Body of pancreas (tissue), 4 donors: ENCODE measurements at regions not wholly inside any gene's neighbourhood (a gene's known extent, or its start where the extent isn't known, plus 50 kb on each side); places are given as distances from the start of the nearest gene placed in this dataset.
"Not testable (repeated sequence)": the region's sequence is repeated elsewhere in the genome, so short reads cannot be mapped to it uniquely, and the experiment has no call there.

Experiments used
- ATAC-seq: fragments of 150-250 bp; one replicate; pipeline ENCODE4 v1.9.1; 2016
- DNase-seq, 4 donors: peaks; one replicate each; pipeline ENCODE4 v3.0.0-alpha.2; 2019
- H3K27ac ChIP-seq, 4 donors: fragments of 200-600 bp; sonication (generic); 1 replicate in 3 of 4; 2 replicates in 1 of 4; pipeline versions ENCODE4 v1.5.1 to v1.6.1; 2016 to 2019; ENCODE audit warnings: mild to moderate bottlenecking in 1 of 4, mixed read lengths in 1 of 4, moderate library complexity in 1 of 4
- H3K27me3 ChIP-seq, 2 donors: fragments of 200-600 bp; sonication (generic); one replicate each; pipeline ENCODE4 v1.6.0; 2016; ENCODE audit warnings: mild to moderate bottlenecking in 1 of 2
- H3K36me3 ChIP-seq, 2 donors: fragments of 200-600 bp; sonication (generic); replicated peaks in 1 of 2; 2 replicates each; pipeline ENCODE4 v1.5.1; 2016; ENCODE audit warnings: low read depth in 2 of 2; ENCODE audit not compliant: insufficient read depth in 1 of 2
- H3K4me1 ChIP-seq: fragments of 200-600 bp; sonication (generic); one replicate; pipeline ENCODE4 v1.6.0; 2016
- H3K4me3 ChIP-seq, 2 donors: fragments of 200-600 bp; sonication (generic); 1 replicate in 1 of 2; 2 replicates in 1 of 2; pipeline ENCODE4 v1.5.1; 2016 to 2019
- H3K9me3 ChIP-seq, 3 donors: fragments of 200-600 bp; sonication (generic); 1 replicate in 2 of 3; 2 replicates in 1 of 3; pipeline ENCODE4 v1.5.1; 2016
- POLR2A ChIP-seq, 3 donors: fragments of 450-650 bp; IDR thresholded peaks; one replicate each; pipeline ENCODE4 v1.6.1; 2016; ENCODE audit warnings: antibody characterized with exemption in 3 of 3, mild to moderate bottlenecking in 2 of 3
- WGBS, 2 donors: methylation state at CpG; one replicate each; pipeline ENCODE4 v1.1.5; 2017; 5-methylcytosine and 5-hydroxymethylcytosine counted together
- intact Hi-C: fragments of 100-400 bp; cut with DNase I; formaldehyde crosslinking; loops from one replicate; pipeline ENCODE4 v1.15.1; 2023
- TF ChIP-seq, protein P1 (sequence below), 7 experiments: fragments of 450-650 bp in 4 of 7; fragments of 200-600 bp in 3 of 7; sonication (generic) in 3 of 7; IDR thresholded peaks; one replicate each; pipeline ENCODE4 v1.5.1; 2016 to 2019; ENCODE audit warnings: antibody characterized with exemption in 7 of 7

- H3K4me3 ChIP-seq, result no peak overlapping the region
- H3K9me3 ChIP-seq, result no peaks in the 10 kb centered on the region
- DNase-seq (peak in 3 of 4 donors; percentile 18 to 20 (median 20)), ATAC-seq (no peak)
- no peaks in the 10 kb centered on the region for H3K4me1 ChIP-seq
- TF ChIP-seq POLR2A (IDR thresholded peaks at IDR 0.05), result no peak
- TF ChIP-seq, protein P1, sequence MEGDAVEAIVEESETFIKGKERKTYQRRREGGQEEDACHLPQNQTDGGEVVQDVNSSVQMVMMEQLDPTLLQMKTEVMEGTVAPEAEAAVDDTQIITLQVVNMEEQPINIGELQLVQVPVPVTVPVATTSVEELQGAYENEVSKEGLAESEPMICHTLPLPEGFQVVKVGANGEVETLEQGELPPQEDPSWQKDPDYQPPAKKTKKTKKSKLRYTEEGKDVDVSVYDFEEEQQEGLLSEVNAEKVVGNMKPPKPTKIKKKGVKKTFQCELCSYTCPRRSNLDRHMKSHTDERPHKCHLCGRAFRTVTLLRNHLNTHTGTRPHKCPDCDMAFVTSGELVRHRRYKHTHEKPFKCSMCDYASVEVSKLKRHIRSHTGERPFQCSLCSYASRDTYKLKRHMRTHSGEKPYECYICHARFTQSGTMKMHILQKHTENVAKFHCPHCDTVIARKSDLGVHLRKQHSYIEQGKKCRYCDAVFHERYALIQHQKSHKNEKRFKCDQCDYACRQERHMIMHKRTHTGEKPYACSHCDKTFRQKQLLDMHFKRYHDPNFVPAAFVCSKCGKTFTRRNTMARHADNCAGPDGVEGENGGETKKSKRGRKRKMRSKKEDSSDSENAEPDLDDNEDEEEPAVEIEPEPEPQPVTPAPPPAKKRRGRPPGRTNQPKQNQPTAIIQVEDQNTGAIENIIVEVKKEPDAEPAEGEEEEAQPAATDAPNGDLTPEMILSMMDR (IDR thresholded peaks at IDR 0.05), result no peak
- no peaks in the 10 kb centered on the region for H3K36me3 ChIP-seq
- intact Hi-C loops, result no loop called here
- no peak overlapping the region for H3K27ac ChIP-seq
- no peaks in the 10 kb centered on the region for H3K27me3 ChIP-seq
- WGBS, 2 donors, result 42 to 47% methylated on average over 2 to 6 of the region's 6 CpGs
Measured at GRCh38 chr1:4071653-4072052, 171.6 kb upstream of the C1orf174 start.

DNA sequence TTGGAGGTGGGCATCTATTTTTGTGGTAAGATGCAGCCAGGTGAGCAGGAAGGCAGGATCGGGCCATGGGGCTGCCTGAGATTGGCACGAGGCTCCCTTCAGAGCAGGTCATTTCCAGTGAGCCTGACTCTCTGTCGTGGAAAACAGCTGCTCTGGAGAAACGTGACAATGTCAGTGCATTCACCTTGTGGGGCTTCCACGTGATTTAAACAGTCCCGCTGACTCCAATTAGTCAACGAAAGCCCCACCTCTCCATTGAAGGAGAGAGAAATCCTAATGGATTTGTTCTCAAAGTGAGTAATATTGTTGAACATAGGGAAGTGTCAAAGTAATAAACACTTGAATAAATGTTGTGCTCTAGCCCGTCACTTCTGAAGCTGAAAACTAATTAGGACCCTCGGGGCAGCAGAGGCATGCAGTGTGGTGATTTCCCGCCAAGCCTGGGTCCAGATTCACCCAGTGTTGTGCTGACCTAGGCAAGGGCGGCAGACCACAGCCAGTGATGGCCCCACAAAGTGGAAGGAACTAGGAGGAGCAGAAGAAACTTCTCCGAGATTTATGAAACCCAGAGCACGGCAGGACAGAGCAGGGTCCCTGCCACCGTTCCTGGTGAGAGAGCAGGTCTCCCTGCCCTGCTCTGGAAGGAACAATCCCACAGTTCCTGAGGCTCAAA, 172.5 kb upstream of the C1orf174 start:
- WGBS, 2 donors, result 28 to 45% methylated on average over 12 to 14 of the region's 14 CpGs
- TF ChIP-seq, protein P1 (IDR thresholded peaks at IDR 0.05), result no peak
- no peak for TF ChIP-seq POLR2A (IDR thresholded peaks at IDR 0.05)
- Histone ChIP-seq H3K4me1 (no peaks in the 10 kb centered on the region), H3K36me3 (no peaks in the 10 kb centered on the region), H3K27ac (no peak overlapping the region), H3K27me3 (no peaks in the 10 kb centered on the region), H3K9me3 (no peaks in the 10 kb centered on the region), H3K4me3 (no peak overlapping the region)
- DNase-seq, result peak in 2 of 4 donors; percentile 2 to 6
- intact Hi-C loops, result no loop called here
- no peak for ATAC-seq

- ATAC-seq, result no peak
- intact Hi-C loops, result no loop called here
Measured at GRCh38 chr1:4075436-4076225, 175.6 kb upstream of the C1orf174 start.

DNA sequence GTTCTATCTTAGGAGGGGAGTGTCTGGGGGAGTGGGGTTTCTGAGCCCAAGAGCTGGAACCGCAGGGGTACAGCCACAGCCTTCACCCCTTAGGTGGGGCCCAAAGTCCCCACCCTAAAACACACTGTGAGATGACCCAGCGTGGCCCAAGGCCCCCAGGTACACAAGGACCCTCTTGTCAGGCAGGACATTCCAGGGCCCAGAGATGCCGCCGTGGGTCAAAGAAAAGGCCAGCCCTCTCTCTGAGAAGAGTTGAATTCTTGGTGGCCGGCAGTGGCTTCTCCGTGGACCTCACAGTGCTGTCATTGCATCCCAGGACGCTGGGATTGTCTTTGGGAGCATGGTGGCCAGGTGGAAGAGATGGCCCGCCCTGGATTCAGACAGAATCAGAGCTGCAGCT, 176.3 kb upstream of the C1orf174 start:
- Histone ChIP-seq H3K27me3 (no peaks in the 10 kb centered on the region), H3K4me3 (no peak overlapping the region), H3K36me3 (no peaks in the 10 kb centered on the region), H3K27ac (no peak overlapping the region), H3K4me1 (no peaks in the 10 kb centered on the region), H3K9me3 (no peaks in the 10 kb centered on the region)
- ATAC-seq (no peak), DNase-seq (peak in 1 of 4 donors; percentile 3)
- 58 to 63% methylated on average over 4 to 8 of the region's 8 CpGs for WGBS, 2 donors
- intact Hi-C loops, result no loop called here
- TF ChIP-seq POLR2A (IDR thresholded peaks at IDR 0.05), result no peak
- TF ChIP-seq, protein P1 (IDR thresholded peaks at IDR 0.05), result no peak

More at GRCh38 chr1:4075436-4076225, 175.6 kb upstream of the C1orf174 start:
- Histone ChIP-seq H3K4me1 (no peaks in the 10 kb centered on the region), H3K27me3 (no peaks in the 10 kb centered on the region), H3K36me3 (no peaks in the 10 kb centered on the region), H3K27ac (no peak overlapping the region), H3K9me3 (no peaks in the 10 kb centered on the region), H3K4me3 (no peak overlapping the region)
- no peak for TF ChIP-seq POLR2A (IDR thresholded peaks at IDR 0.05)
- WGBS, 2 donors, result 52 to 59% methylated on average over 6 to 7 of the region's 8 CpGs
- DNase-seq, result no peak

DNA sequence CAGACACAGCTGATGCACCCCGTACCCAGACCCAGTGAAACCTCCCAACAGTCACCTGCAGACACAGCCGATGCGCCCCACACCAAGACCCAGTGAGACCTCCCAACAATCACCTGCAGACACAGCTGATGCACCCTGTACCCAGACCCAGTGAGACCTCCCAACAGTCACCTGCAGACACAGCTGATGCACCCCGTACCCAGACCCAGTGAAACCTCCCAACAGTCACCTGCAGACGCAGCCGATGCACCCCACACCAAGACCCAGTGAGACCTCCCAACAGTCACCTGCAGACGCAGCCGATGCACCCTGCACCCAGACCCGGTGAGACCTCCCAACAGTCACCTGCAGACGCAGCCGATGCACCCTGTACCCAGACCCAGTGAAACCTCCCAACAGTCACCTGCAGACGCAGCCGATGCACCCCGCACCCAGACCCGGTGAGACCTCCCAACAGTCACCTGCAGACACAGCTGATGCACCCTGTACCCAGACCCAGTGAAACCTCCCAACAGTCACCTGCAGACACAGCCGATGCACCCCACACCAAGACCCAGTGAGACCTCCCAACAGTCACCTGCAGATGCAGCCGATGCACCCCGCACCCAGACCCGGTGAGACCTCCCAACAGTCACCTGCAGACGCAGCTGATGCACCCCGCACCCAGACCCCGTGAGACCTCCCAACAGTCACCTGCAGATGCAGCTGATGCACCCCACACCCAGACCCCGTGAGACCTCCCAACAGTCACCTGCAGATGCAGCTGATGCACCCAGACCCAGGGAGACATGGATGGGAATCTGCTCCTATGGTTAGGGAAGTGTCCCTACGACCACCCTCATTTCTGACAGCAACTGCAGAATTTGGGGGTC, 178.3 kb upstream of the C1orf174 start:
- DNase-seq, result peak in 1 of 4 donors; percentile 1
- intact Hi-C loops, H3K27ac ChIP-seq, H3K36me3 ChIP-seq, ATAC-seq, H3K27me3 ChIP-seq, H3K9me3 ChIP-seq, H3K4me3 ChIP-seq: not testable (repeated sequence)
- peaks cover 15% of the 10 kb centered on the region for H3K4me1 ChIP-seq
- 59 to 63% methylated on average over 9 to 19 of the region's 24 CpGs for WGBS, 2 donors
